ENCODE measurements at regions not wholly inside any gene's neighbourhood (a gene's known extent, or its start where the extent isn't known, plus 50 kb on each side); places are given as distances from the start of the nearest gene placed in this dataset.

DNA sequence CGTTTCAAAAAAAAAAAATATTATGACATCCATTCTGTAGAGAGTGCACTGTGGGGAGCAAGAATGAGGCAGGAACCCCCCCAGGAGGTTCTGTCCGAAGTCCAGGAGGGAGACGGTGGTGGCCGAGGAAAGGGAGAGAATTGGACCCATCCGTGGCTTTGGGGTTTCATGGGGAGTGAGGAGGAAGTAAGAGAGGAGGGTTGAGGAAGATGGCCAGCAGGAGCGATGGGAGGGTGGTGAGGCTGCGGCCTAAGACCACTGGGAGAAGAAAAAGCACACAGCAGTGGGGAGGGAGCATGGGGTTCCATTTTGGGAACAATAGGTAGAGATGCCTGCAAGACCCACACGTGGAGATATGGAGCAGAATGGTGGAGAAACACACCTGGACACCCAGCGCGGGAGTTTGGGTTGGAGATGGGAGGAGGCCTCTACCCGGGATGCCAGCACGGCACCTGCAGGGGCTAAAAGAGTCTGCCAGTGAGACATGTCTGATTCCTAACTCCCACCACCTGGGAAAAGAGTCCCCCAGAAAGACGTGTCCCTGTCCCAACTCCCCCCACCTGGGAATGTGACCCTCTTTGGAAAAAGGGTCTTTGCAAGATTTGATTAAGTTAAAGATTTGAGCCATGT lies 72.5 kb upstream of the SHANK2 start:
- TF ChIP-seq, protein P1, sequence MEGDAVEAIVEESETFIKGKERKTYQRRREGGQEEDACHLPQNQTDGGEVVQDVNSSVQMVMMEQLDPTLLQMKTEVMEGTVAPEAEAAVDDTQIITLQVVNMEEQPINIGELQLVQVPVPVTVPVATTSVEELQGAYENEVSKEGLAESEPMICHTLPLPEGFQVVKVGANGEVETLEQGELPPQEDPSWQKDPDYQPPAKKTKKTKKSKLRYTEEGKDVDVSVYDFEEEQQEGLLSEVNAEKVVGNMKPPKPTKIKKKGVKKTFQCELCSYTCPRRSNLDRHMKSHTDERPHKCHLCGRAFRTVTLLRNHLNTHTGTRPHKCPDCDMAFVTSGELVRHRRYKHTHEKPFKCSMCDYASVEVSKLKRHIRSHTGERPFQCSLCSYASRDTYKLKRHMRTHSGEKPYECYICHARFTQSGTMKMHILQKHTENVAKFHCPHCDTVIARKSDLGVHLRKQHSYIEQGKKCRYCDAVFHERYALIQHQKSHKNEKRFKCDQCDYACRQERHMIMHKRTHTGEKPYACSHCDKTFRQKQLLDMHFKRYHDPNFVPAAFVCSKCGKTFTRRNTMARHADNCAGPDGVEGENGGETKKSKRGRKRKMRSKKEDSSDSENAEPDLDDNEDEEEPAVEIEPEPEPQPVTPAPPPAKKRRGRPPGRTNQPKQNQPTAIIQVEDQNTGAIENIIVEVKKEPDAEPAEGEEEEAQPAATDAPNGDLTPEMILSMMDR (IDR thresholded peaks at IDR 0.05; ENCODE audit: low read length) = no peak
- TF ChIP-seq EZH2 (IDR thresholded peaks at IDR 0.05; ENCODE audit: borderline replicate concordance, low read length) = no peak
